GM19328 (cell line): ENCODE measurements at regions not wholly inside any gene's neighbourhood (a gene's known extent, or its start where the extent isn't known, plus 50 kb on each side); places are given as distances from the start of the nearest gene placed in this dataset.
"Not testable (repeated sequence)": the region's sequence is repeated elsewhere in the genome, so short reads cannot be mapped to it uniquely, and the experiment has no call there.

Experiments
- ATAC-seq: cut with Tn5 transposase; IDR thresholded peaks from one replicate; pipeline ENCODE4 v1.9.1; 2021; ENCODE audit warnings: mild to moderate bottlenecking, moderate library complexity; ENCODE audit not compliant: unreplicated experiment

DNA sequence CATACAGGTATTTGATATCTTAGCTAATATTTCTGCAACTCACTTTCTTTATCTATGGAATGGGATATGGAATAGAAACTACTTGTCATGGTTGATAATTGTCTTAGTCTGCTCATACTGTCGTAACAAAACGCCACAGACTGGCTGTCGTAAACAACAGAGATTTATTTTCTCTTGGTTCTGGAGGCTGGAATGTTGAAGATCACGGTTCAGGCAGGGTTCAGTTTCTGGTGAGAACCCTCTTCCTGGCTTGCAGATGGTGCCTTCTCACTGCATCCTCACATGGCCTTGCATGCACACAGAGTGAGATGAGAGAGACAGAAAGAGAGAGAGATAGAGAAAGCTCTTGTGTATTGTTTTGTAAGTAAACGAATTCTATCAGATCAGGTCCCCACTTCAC is 332.7 kb upstream of the MAGI2 start:
- ATAC-seq = no peak

DNA sequence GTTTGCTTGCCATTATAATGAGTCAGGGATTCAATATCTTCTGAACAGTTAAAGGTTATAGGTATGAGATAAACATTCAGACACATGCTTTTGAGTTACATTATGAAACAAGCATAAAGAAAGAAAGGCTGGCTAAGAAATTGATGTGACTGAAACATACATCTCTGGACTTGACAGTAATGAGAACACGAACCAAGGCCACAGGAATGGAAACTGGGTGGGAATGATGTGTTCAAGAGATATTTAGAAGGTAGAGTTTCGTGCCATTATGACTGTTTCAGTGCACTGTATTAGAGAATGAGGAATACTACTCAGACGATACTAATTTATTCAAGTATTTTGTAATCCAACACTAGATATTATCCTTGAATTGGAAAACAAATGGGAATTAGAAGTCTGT is 332.1 kb upstream of the MAGI2 start:
- no peak for ATAC-seq

DNA sequence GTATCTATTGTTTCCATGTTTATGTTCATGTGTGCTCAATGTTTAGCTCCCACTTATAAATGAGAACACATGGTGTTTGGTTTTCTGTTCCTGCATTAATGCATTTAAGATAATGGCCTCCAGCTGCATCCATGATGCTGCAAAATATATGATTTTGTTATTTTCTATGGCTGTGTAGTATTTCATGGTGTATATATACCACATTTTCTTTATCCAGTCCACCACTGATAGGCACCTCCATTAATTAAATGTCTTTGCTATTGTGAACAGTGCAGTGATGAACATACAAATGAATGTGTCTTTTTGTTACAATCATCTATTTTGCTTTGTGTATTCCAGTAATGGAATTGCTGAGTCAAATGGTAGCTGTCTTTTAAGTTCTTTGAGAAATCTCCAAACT is 329.4 kb upstream of the MAGI2 start:
- no peak for ATAC-seq

DNA sequence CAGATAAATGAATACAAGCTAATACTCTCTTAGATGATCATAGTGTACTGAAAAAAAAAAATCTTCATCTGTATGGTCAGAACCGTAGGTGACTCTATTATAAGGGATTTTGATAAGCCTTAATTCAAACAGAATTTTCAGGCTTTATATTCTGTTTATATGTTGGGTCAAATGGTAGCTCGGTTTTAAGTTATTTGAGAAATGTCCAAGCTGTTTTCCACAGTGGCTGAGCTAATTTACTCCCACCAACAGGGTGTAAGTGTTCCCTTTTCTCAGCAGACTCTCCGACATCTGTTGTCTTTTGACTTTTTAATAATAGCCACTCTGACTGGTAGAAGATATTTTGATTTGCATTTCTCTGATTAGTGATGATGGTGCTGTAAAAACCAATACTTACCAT is 328.8 kb upstream of the MAGI2 start:
- ATAC-seq = no peak

DNA sequence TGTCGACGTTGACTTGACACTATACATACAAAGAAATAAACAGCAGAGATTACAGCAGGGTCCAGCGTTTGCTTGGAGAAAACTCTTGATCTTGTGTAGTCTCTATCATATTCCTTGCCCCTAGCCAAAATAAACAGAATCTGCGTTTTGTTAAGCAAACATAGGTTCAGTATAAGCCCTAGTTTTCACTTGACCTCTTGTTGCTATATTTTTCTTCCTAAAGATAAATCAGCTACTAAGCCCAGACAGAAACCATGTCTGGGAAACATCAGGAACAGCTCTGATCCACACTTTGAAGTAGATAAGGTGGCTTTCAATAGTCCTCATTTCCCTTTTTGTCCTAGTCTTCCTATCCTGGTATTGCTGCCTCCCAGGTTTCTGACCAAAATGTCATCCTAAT is 328.2 kb upstream of the MAGI2 start:
- ATAC-seq = no peak

DNA sequence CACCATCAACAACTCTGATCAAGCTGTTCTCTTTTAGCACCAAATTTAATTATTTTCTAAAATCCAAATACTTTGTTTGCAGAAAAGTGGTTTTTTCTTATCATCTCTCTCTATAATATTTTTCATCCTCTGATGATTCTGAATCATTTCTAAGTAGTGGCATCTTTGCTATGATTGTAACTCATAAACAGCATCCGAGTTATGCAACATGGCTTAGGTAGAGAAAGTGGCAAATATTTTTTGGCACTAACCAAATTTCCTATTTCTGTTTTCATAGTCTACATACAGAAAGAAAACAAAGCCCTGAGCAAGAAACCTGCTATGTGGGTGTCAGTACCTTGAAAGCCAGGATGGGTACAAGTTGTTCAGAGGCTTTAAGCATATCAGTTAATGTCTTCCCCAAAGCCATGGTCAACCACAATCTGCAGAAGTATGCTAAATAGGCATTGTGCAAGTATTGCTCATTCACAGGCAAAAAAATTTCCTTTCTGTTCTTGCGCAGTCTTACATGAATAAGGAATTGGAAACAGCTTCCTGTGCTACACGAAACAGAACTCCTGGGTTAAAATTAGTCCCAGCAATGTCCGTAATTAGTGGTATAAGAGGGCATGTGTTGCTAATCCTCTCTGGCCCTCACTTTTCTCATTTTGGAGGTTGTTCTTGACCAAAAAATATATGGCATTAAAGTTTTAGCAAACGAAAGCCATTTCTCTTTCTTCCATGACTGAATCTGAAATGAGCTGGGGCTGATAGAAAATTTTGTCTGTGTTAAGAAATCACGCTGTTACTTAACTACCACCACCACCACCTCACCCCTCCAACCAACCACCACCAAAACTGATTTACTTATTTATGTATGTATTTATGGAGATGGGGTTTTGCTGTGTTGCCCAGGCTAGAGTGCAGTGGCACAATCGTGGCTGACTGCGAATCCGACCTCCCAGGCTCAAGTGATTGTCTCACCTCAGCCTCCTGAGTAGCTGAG is 325.6 kb upstream of the MAGI2 start:
- ATAC-seq = no peak

DNA sequence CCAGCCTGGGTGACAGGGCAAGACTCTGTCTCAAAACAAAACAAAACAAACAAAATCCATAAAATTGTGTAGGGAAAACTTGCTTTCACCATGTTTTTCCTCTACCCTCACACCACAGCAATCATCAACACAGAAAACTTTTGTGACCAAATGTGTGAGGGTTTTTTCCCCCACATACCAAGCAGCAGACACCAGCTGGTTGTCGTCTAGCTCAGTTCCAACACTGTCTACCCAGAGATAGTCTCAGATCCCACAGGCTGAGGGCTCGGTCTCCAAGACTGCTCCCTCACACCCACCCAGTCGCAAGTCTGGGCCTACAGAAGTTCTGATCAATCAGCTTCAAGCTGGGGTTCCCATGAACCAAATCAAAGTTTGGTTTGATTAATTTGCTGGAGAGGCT is 322.4 kb upstream of the MAGI2 start:
- ATAC-seq = no peak

DNA sequence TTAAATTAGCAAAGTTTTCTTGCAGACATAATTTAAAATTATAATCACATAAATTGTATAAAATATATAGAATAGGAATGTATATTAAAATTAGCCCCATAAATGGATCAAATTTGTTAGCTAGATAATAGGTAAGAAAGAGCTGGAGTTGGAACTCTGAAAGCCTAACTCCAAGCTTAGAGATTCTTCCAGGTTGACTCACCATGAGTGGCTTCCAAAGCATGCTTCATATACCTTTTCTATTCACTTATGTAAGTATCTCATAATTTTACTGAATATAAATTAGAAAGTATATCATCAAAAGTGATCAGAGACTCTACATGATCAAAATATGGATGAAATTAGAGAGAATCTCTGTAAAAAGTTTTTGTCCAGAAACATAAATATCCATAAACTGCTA is 320.7 kb upstream of the MAGI2 start:
- ATAC-seq = no peak

DNA sequence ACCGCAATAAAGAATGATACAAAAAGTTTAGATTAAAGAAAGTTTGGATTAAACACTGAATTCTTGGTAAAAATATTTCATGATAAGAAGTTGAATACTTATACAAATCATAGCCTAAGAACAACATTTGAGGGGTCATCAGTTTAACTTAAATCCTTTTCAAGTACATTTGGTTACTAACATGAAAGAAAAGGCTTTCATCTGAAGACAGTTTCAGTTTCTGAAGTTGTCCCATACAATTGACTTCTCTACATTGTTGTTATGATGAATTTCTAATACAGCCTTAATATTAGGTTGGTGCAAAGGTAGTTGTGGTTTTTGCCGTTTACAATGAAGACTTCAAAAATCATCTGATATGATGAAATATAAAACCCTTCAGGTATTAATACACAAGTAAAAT is 317.5 kb upstream of the MAGI2 start:
- no peak for ATAC-seq

DNA sequence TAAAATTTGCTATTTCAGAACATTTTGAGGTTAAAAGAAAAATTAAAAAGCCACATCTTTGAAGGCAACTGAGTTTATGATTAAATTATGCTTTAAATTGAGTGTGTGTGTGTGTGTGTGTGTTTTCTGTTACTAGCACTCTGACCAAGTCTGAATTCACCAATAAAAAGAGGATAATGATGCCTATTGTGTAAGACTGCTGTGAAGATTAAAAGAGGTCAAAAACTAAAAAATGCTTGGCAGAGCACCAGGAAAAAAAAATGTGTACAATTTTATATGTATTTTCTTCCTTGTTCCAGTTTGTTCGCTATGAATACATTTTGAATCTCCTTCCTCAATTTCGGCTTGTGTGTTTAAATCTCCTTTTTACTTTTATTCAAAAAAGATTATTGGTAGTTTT is 316.6 kb upstream of the MAGI2 start:
- ATAC-seq = no peak

DNA sequence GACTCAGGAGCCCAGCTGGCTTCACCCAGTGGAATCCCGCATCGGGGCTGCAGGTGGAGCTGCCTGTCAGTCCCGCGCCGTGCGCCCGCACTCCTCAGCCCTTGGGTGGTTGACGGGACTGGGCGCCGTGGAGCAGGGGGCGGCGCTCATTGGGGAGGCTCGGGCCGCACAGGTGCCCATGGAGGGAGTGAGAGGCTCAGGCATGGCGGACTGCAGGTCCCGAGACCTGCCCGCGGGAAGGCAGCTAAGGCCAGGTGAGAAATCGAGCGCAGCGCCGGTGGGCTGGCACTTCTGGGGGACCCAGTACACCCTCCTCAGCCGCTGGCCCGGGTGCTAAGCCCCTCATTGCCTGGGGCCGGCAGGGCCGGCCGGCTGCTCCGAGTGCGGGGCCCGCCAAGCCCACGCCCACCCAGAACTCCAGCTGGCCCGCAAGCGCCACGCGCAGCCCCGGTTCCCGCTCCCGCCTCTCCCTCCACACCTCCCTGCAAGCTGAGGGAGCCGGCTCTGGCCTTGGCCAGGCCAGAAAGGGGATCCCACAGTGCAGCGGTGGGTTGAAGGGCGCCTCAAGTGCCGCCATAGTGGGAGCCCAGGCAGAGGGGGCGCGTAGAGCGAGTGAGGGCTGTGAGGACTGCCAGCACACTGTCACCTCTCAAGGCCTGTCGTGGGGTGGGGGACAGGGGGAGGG is 314.6 kb upstream of the MAGI2 start:
- ATAC-seq = not testable (repeated sequence)

DNA sequence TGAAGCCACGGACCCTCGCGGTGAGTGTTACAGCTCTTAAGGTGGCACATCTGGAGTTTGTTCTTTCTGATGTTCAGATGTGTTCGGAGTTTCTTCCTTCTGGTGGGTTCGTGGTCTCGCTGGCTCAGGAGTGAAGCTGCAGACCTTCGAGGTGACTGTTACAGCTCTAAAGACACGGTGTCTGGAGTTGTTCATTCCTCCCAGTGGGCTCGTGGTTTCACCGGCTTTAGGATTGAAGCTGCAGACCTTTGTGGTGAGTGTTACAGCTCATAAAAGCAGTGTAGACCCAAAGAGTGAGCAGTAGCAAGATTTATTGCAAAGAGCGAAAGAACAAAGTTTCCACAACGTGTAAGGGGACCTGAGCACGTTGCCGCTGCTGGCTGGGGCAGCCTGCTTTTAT is 313.7 kb upstream of the MAGI2 start:
- not testable (repeated sequence) for ATAC-seq

DNA sequence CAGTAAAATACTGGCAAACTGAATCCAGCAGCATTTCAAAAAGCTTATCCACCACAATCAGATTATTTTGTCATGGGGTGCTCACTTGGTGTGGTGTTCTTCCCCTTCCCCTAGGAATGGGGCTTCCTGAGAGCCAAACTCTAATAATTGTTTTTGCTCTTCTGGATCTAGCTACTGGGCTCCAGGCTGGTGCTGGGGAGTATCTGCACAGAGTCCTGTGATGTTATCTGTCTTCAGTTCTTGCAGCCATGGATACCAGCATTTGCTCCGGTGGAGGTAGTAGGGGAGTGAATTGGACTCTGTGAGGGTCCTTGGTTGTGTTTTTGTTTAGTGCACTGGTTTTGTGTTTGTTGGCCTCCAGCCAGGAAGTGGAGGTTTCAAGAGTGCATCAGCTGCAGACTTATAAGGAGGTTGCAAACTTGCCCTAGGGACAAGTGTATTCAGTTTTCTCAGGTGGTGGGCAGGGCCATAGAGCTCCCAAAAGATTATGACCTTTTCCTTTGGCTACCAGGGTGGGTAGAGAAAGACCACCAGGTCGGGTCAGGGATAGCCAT is 308.5 kb upstream of the MAGI2 start:
- ATAC-seq = no peak

DNA sequence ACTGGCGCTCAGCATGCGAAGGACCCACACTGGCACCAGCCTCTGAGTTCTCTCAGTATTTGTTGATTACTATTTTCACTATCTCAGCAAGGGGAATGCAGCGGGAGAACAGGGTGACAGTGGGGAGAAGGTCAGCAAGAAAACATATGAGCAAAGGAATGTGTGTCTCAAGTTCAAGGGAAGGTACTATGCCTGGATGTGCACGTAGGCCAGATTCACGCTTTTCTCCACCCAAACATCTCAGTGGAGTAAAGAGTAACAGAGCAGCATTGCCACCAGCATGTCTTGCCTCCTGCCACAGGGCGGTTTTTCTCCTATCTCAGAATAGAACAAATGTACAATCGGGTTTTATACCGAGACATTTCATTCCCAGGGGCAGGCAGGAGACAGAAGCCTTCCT is 297.5 kb upstream of the MAGI2 start:
- not testable (repeated sequence) for ATAC-seq

DNA sequence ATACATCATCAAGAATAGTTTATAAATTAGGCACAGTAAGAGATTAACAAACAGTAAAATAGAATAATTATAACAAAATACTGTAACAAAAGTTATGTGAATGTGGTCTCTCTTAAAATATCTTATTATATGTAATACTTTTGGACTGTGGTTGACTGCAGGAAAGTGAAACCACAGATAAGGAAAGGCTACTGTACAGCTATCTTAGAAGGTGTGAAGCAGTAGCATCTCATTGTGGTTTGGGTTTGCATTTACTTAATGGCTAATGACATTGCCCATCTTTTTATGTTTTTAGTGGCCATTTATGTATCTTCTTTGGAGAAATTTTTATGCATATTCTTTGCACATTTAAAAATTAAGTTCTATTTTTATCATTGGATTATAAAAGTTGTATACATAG is 296.4 kb upstream of the MAGI2 start:
- ATAC-seq = no peak

DNA sequence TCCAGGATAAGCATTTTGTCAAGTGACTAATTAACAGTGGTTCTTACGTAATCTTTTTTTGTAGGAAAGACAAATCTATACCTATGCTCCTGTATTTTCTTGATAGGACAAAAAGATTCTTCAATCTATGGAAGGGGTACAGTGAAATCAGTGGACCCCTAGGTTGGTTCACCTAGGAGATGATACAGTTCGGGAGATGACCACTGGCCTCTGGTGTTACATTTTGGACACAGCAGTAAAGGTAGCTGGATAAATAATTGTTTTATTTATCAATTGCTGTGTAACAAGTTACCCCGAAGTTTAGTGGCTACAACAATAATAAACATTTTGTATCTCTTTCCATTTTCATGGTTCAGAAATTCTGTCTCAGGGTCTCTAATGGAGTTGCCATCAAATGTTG is 288.2 kb upstream of the MAGI2 start:
- ATAC-seq = no peak

DNA sequence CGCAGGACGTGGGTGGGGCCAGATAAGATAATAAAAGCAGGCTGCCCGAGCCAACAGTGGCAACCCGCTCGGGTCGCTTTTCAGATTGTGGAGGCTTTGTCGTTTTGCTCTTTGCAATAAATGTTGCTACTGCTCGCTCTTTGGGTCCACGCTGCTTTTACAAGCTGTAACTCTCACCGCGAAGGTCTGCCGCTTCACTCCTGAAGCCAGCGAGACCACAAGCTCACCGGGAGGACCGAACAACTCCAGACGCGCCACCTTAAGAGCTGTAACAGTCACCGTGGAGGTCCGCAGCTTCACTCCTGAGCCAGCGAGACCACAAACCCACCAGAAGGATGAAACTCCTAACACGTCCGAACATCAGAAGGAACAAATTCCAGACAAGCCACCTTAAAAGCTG is 286.6 kb upstream of the MAGI2 start:
- ATAC-seq = no peak

DNA sequence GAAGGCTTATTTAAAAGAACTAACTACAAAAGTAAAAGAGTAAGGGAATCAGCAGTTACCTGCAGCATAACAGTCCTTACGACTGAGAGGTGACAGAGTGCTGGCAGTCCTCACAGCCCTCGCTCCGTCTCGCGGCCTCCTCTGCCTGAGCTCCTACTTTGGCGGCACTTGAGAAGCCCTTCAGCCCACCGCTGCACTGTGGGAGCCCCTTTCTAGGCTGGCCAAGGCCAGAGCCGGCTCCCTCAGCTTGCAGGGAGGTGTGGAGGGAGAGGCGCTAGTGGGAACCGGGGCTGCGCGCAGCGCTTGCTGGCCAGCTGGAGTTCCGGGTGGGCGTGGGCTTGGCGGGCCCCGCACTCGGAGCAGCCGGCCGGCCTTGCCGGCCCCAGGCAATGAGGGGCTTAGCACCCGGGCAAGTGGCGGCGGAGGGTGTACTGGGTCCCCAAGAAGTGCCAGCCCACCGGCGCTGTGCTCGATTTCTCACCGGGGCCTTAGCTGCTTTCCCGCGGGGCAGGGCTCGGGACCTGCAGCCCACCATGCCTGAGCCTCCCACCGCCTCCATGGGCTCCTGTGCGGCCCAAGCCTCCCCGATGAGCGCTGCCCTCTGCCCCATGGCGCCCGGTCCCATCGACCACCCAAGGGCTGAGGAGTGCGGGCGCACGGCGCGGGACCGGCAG is 285.7 kb upstream of the MAGI2 start:
- ATAC-seq = not testable (repeated sequence)

DNA sequence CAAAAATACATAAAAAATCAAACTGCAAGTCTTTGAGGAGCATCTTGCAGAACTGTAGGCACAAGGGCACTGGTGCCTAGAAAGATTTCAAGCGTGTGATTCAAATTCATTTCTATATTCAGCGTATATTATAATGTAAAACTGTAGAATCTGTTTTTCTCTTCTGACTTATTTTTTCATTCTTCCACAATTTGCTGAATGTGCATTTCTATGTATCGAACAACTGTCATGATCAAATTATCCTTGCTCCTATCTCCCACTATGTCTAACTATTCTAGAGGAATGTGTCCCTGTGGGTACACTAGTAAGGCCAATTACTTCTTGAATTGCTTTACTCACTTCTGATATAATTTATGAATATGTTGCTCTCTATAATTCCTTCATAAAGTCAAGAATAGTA is 283.0 kb upstream of the MAGI2 start:
- no peak for ATAC-seq

DNA sequence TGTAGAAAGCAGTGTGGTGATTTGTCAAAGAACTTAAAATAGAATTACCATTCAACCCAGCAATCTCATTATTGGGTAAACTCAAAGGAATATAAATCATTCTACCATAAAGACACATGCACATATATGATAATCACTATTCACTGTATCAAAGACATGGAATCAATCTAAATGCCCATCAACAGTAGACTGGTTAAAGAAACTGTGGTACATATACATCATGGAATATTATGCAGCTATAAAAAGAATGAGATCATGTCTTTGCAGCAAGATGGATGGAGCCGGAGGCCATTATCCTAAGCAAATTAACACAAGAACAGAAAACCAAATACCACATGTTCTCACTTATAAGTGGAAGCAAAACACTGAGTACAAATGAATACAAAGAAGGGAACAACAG is 281.5 kb upstream of the MAGI2 start:
- ATAC-seq = no peak

DNA sequence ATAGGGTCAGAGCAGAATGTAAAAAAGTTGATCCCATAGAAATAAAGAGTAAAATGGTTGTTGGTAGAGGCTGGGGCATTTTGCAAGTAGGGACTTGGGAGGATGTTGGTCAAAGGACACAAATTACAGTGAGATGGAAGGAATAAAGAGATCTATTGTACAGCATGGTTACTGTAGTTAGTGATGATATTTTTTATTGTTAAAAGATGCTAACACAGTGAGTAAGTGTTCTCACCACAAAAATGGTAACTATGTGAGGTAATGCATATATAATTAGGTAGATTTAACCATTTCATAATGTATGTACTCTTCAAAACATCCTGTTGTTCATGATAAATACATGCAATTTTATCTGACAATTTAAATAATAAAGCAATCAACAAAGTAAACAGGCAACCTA is 280.7 kb upstream of the MAGI2 start:
- ATAC-seq = no peak
